Panc1 (cell line): ENCODE measurements at regions not wholly inside any gene's neighbourhood (a gene's known extent, or its start where the extent isn't known, plus 50 kb on each side); places are given as distances from the start of the nearest gene placed in this dataset.
"Not testable (repeated sequence)": the region's sequence is repeated elsewhere in the genome, so short reads cannot be mapped to it uniquely, and the experiment has no call there.

ENCODE experiments used
- ATAC-seq: fragments of 200-7000 bp; cut with Tn5 transposase; 2 replicates; pipeline ENCODE4 v1.9.1; 2020; ENCODE audit warnings: mild to moderate bottlenecking, moderate library complexity
- BruUV-seq: library from RNA; stranded (reverse); fragments of 400-500 nt; replicated peaks from 2 replicates; lab custom pipeline; 2021; lab: Mats Ljungman, UMichigan
- CTCF ChIA-PET: fragments of 300-600 bp; sonication (Branson Sonifier 250); formaldehyde crosslinking; loops from one replicate; lab custom pipeline; 2022; ENCODE audit warnings: antibody characterized with exemption; lab: Charles Lee
- POLR2A ChIA-PET: fragments of 300-600 bp; sonication (Branson Sonifier 250); formaldehyde crosslinking; loops from one replicate; lab custom pipeline; 2022; ENCODE audit warnings: antibody characterized with exemption; lab: Charles Lee
- DNase-seq: peaks from one replicate; pipeline ENCODE4 v3.0.0-alpha.2; 2010; ENCODE audit warnings: low read depth, low spot score
- H3K27ac ChIP-seq: 2 replicates; pipeline ENCODE4 v1.5.1; 2011; ENCODE audit warnings: mild to moderate bottlenecking, low read length, inconsistent platforms
- H3K27me3 ChIP-seq: fragments of 200-500 bp; sonication (Bioruptor generic); 2 replicates; pipeline ENCODE4 v1.6.0; 2014; ENCODE audit warnings: low read length, inconsistent platforms; ENCODE audit not compliant: control insufficient read depth, insufficient read depth
- H3K36me3 ChIP-seq: fragments of 200-500 bp; sonication (Bioruptor generic); 2 replicates; pipeline ENCODE4 v1.5.1; 2014; ENCODE audit warnings: inconsistent platforms, mild to moderate bottlenecking, low read length, moderate library complexity; ENCODE audit not compliant: control insufficient read depth, insufficient read depth
- H3K4me1 ChIP-seq: 2 replicates; pipeline ENCODE4 v1.5.1; 2011; ENCODE audit warnings: inconsistent platforms, mild to moderate bottlenecking, low read length, moderate library complexity; ENCODE audit not compliant: control insufficient read depth, insufficient read depth
- H3K4me3 ChIP-seq, 2 experiments: 2 replicates each; pipeline ENCODE4 v1.5.1; 2011 to 2012; ENCODE audit warnings: low read depth in 2 of 2, low read length in 2 of 2, mild to moderate bottlenecking in 2 of 2, inconsistent platforms in 1 of 2, moderate library complexity in 1 of 2
- H3K9me3 ChIP-seq: fragments of 200-500 bp; sonication (Bioruptor generic); 2 replicates; pipeline ENCODE4 v1.5.1; 2014; ENCODE audit warnings: low read depth, mild to moderate bottlenecking, inconsistent platforms, low read length, moderate library complexity; ENCODE audit not compliant: control insufficient read depth, insufficient read depth
- CTCF ChIP-seq: fragments of 450-650 bp; IDR thresholded peaks from 2 replicates; pipeline ENCODE4 v1.5.1; 2017; ENCODE audit warnings: mild to moderate bottlenecking
- POLR2AphosphoS5 ChIP-seq: IDR thresholded peaks from 2 replicates; pipeline ENCODE4 v1.6.1; 2012; ENCODE audit warnings: mild to moderate bottlenecking, low read depth, low read length, moderate library complexity
- REST ChIP-seq, 2 experiments: IDR thresholded peaks; 2 replicates each; pipeline ENCODE4 v1.6.1; 2011 to 2012; ENCODE audit warnings: low read depth in 2 of 2, control low read depth in 1 of 2, low read length in 1 of 2, mild to moderate bottlenecking in 1 of 2, moderate library complexity in 1 of 2; ENCODE audit not compliant: insufficient read depth in 1 of 2
- SIN3A ChIP-seq: IDR thresholded peaks from 2 replicates; pipeline ENCODE4 v1.6.1; 2012; ENCODE audit warnings: low read depth, mild to moderate bottlenecking, low read length, moderate library complexity, borderline replicate concordance; ENCODE audit not compliant: insufficient read depth
- TCF7L2 ChIP-seq: IDR thresholded peaks from 2 replicates; pipeline ENCODE4 v1.6.1; 2011; ENCODE audit warnings: mild to moderate bottlenecking, low read depth, low read length, inconsistent platforms
- in situ Hi-C: cut with HindIII; loops from 2 replicates; pipeline ENCODE4 v1.10.0; 2016; ENCODE audit warnings: low sequenced_read_pairs, low pct_unique_long_range_greater_than_20kb
- intact Hi-C: fragments of 100-400 bp; cut with micrococcal nuclease; formaldehyde crosslinking; loops from one replicate; pipeline ENCODE4 v1.10.0; 2022; ENCODE audit not compliant: unreplicated experiment

- Histone ChIP-seq H3K27ac (no peak overlapping the region), H3K4me1 (no peaks in the 10 kb centered on the region), H3K9me3 (no peaks in the 10 kb centered on the region), H3K36me3 (no peaks in the 10 kb centered on the region), H3K27me3 (no peaks in the 10 kb centered on the region), H3K4me3 (no peak overlapping the region)
- CTCF ChIA-PET = no interaction called here
- POLR2A ChIA-PET = interaction anchor here (0.6 kb wide), 1 partner anchor 42 kb away, joined by 3 read pairs; no protein-coding TSS in a partner anchor
- ATAC-seq (no peak), DNase-seq (no peak)
- no TSS peak for BruUV-seq
- in situ Hi-C loops (no loop called here), intact Hi-C loops (no loop called here)
- TF ChIP-seq POLR2AphosphoS5 (no peak), REST (IDR thresholded peaks at IDR 0.05; ENCODE audit: insufficient read depth in 1 of 2, low read depth in 2 of 2, low read length in 1 of 2) (no peak), TCF7L2 (no peak), CTCF (no peak), SIN3A (no peak)
Observed at GRCh38 chrX:40949071-40949470, 136.2 kb upstream of the USP9X start.

GRCh38 chrX:40950546-40950945 lies 134.7 kb upstream of the USP9X start:
- DNase-seq = no peak
- H3K27ac ChIP-seq = no peak overlapping the region
- ATAC-seq = no peak
- POLR2A ChIA-PET = no interaction called here
- H3K9me3 ChIP-seq = no peaks in the 10 kb centered on the region
- BruUV-seq = no TSS peak
- H3K4me1 ChIP-seq = no peaks in the 10 kb centered on the region
- no peak overlapping the region for H3K4me3 ChIP-seq
- TF ChIP-seq REST (IDR thresholded peaks at IDR 0.05; ENCODE audit: insufficient read depth in 1 of 2, low read depth in 2 of 2, low read length in 1 of 2) (no peak), TCF7L2 (no peak), CTCF (no peak)
- CTCF ChIA-PET = no interaction called here
- no peaks in the 10 kb centered on the region for H3K27me3 ChIP-seq
- in situ Hi-C loops (no loop called here), intact Hi-C loops (no loop called here)
- H3K36me3 ChIP-seq = no peaks in the 10 kb centered on the region

- H3K9me3 ChIP-seq, H3K4me1 ChIP-seq, POLR2A ChIA-PET, CTCF ChIA-PET, DNase-seq, BruUV-seq, H3K27me3 ChIP-seq, in situ Hi-C loops, H3K36me3 ChIP-seq, H3K27ac ChIP-seq, H3K4me3 ChIP-seq, intact Hi-C loops, ATAC-seq: not testable (repeated sequence)
Observed at GRCh38 chrX:40951407-40951806, 133.8 kb upstream of the USP9X start.
